Activated CD8-positive, alpha-beta memory T cell treated with anti-CD3 and anti-CD28 coated beads, Interleukin-2, amount 10 ng/mL, durations not matched to agents 7 days and 5 days (primary cell): ENCODE measurements at regions not wholly inside any gene's neighbourhood (a gene's known extent, or its start where the extent isn't known, plus 50 kb on each side); places are given as distances from the start of the nearest gene placed in this dataset.

ENCODE experiments used
- ATAC-seq: fragments of 150-1000 bp; cut with Tn5 transposase; one replicate; pipeline ENCODE4 v1.10.0; 2021; ENCODE audit warnings: moderate library complexity
- CTCF ChIA-PET: fragments of 350-600 bp; sonication (Branson Sonifier 250); formaldehyde crosslinking; loops from one replicate; lab custom pipeline; 2021; ENCODE audit warnings: antibody characterized with exemption; lab: Charles Lee
- DNase-seq: peaks from one replicate; pipeline ENCODE4 v3.0.0-alpha.2; 2020
- H3K27ac Mint-ChIP-seq: one replicate; pipeline ENCODE4 v1.8.0; 2021; ENCODE audit warnings: mild to moderate bottlenecking, mixed read lengths
- H3K27me3 Mint-ChIP-seq: one replicate; pipeline ENCODE4 v1.8.0; 2021; ENCODE audit warnings: mixed read lengths
- H3K36me3 Mint-ChIP-seq: one replicate; pipeline ENCODE4 v1.8.0; 2021; ENCODE audit warnings: mild to moderate bottlenecking, mixed read lengths
- H3K4me1 Mint-ChIP-seq: one replicate; pipeline ENCODE4 v1.8.0; 2021; ENCODE audit warnings: mixed read lengths
- H3K4me3 Mint-ChIP-seq: one replicate; pipeline ENCODE4 v1.8.0; 2021; ENCODE audit warnings: mild to moderate bottlenecking, moderate library complexity, mixed read lengths
- H3K9me3 Mint-ChIP-seq: one replicate; pipeline ENCODE4 v1.8.0; 2022; ENCODE audit warnings: low read depth, mixed read lengths

- CTCF ChIA-PET = no interaction called here
- Mint-ChIP-seq H3K27me3 (no peaks in the 10 kb centered on the region), H3K36me3 (no peaks in the 10 kb centered on the region), H3K27ac (no peak overlapping the region), H3K9me3 (no peaks in the 10 kb centered on the region), H3K4me3 (no peak overlapping the region), H3K4me1 (no peaks in the 10 kb centered on the region)
- no peak for ATAC-seq
- no peak for DNase-seq
Observed at GRCh38 chr11:31902706-31903105, 91.6 kb upstream of the PAX6 start.

DNA sequence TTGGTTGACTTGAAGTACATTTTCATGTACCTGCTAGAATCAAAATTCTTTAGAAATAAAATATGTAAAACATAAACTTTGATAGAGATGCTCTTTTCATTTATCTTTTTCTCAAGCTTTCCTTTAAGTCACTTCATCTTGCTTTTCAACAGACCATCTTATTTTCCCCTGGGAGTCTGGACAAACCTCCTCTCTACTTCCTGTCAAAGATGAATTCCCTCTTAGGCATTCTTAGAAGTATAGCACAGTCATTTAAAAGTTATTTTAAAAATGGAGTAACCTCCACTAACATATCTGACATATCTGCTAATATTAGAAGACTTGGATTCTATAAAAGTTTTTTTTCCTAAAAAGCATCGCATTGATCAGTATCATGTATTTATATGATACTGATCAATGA lies 84.8 kb upstream of the PAX6 start:
- Mint-ChIP-seq H3K4me1 (no peaks in the 10 kb centered on the region), H3K27me3 (no peaks in the 10 kb centered on the region), H3K27ac (no peak overlapping the region), H3K36me3 (no peaks in the 10 kb centered on the region), H3K4me3 (no peak overlapping the region), H3K9me3 (no peaks in the 10 kb centered on the region)
- DNase-seq (no peak), ATAC-seq (no peak)
- CTCF ChIA-PET = no interaction called here

DNA sequence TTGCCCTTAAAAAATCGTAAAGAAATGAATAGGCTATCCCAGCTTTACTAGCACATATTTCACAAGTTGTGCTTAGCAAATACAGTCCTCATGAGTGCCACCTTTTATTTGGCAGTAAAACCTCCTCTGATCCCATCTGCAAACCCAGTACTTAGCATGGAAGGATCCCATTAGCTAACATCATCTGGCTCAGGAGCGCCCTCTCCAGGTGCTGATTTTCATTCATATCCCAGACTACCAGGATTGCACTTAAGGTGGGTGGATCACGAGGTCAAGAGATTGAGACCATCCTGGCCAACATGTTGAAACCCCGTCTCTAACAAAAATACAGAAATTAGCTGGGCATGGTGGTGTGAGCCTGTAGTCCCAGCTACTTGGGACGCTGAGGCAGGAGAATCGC lies 76.1 kb upstream of the PAX6 start:
- H3K4me1 Mint-ChIP-seq = no peaks in the 10 kb centered on the region

GRCh38 chr11:31884080-31884479 lies 73.0 kb upstream of the PAX6 start:
- DNase-seq = no peak
- Mint-ChIP-seq H3K27ac (no peak overlapping the region), H3K36me3 (no peaks in the 10 kb centered on the region), H3K27me3 (no peaks in the 10 kb centered on the region), H3K9me3 (no peaks in the 10 kb centered on the region), H3K4me1 (no peaks in the 10 kb centered on the region), H3K4me3 (no peak overlapping the region)
- no peak for ATAC-seq
- CTCF ChIA-PET = no interaction called here

More for the DNA sequence above, 76.1 kb upstream of the PAX6 start:
- Mint-ChIP-seq H3K36me3 (no peaks in the 10 kb centered on the region), H3K27ac (no peak overlapping the region), H3K9me3 (no peaks in the 10 kb centered on the region), H3K4me3 (no peak overlapping the region), H3K27me3 (no peaks in the 10 kb centered on the region)
- ATAC-seq (no peak), DNase-seq (no peak)
- CTCF ChIA-PET = interaction anchor here (1.0 kb wide), 1 partner anchor 16 kb away, joined by 3 read pairs; no protein-coding TSS in a partner anchor

DNA sequence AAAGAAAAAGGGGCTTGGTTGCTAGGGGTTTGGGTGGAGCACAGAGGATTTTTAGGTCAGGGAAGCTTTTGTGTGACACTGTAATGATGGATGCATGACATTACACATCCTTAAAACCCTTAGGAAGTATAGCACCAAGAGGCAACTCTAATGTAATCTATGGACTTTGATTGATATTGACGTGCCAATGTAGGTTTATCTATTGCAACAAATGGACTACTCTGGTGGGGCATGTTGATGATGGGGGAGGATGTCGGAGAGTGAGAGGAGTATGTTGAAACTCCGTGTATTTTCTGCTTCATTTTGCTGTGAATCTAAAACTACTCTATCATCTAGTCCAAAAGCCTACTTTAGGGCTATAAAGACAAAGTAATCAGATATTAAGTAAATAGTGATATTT lies 72.3 kb upstream of the PAX6 start:
- DNase-seq = no peak
- no peaks in the 10 kb centered on the region for H3K36me3 Mint-ChIP-seq
- CTCF ChIA-PET = no interaction called here

GRCh38 chr11:31882951-31883392 lies 71.8 kb upstream of the PAX6 start:
- no peak for DNase-seq
- Mint-ChIP-seq H3K4me3 (no peak overlapping the region), H3K9me3 (no peaks in the 10 kb centered on the region), H3K27me3 (no peaks in the 10 kb centered on the region), H3K4me1 (no peaks in the 10 kb centered on the region), H3K27ac (no peak overlapping the region), H3K36me3 (no peaks in the 10 kb centered on the region)
- CTCF ChIA-PET = no interaction called here
- ATAC-seq = no peak

More for the DNA sequence above, 72.3 kb upstream of the PAX6 start:
- no peaks in the 10 kb centered on the region for H3K9me3 Mint-ChIP-seq
- no peak overlapping the region for H3K27ac Mint-ChIP-seq
- no peak for ATAC-seq
- no peak overlapping the region for H3K4me3 Mint-ChIP-seq
- H3K4me1 Mint-ChIP-seq = no peaks in the 10 kb centered on the region
- no peaks in the 10 kb centered on the region for H3K27me3 Mint-ChIP-seq

GRCh38 chr11:31881825-31882224 lies 70.7 kb upstream of the PAX6 start:
- Mint-ChIP-seq H3K9me3 (no peaks in the 10 kb centered on the region), H3K4me3 (no peak overlapping the region), H3K27ac (no peak overlapping the region), H3K4me1 (no peaks in the 10 kb centered on the region), H3K27me3 (peaks cover 3% of the 10 kb centered on the region), H3K36me3 (no peaks in the 10 kb centered on the region)
- DNase-seq (no peak), ATAC-seq (no peak)
- CTCF ChIA-PET = no interaction called here

DNA sequence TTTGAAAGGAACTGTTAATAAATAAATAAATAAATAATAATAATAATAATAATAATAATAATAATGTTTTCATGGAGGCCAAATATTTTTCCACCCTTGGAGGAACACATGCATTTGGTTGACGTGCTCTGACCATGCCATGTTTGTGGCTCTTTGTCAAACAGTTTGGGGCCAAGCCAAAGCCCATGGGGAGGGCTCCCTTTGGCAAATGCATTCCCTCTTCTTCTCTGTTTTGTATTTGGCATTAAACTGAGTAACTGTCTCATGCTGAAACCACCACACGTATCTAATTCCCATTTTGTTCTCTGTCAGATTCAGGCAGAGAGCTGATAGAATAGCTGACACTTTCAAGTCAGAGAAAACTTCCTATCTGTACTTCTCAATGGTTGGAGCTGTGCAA lies 68.6 kb upstream of the PAX6 start:
- no peaks in the 10 kb centered on the region for H3K36me3 Mint-ChIP-seq
- H3K4me1 Mint-ChIP-seq = no peaks in the 10 kb centered on the region
- peaks cover 11% of the 10 kb centered on the region for H3K27me3 Mint-ChIP-seq
- ATAC-seq (no peak), DNase-seq (no peak)
- no peak overlapping the region for H3K27ac Mint-ChIP-seq
- H3K9me3 Mint-ChIP-seq = no peaks in the 10 kb centered on the region
- CTCF ChIA-PET = no interaction called here
- no peak overlapping the region for H3K4me3 Mint-ChIP-seq

DNA sequence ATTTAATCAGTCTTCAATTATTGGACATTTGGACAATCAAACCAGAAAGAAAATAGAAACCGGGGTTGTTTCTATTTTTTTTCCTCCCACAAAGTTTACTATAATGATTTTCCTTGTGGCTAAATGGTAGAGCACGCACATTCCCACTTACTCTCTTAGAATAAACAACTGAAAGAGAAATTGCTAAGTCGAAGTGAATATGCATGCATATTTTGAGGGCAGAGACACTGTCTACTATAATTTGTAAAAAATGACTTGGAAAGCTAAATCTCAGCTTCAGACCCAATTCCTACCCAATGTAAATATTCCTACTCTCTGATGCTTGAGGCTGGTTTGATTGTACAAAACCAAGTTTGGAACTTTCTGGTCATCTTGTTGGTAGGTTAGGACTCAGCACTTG lies 66.7 kb upstream of the PAX6 start:
- no peaks in the 10 kb centered on the region for H3K36me3 Mint-ChIP-seq
- DNase-seq = no peak
- CTCF ChIA-PET = no interaction called here
- no peak overlapping the region for H3K4me3 Mint-ChIP-seq
- no peaks in the 10 kb centered on the region for H3K4me1 Mint-ChIP-seq
- no peak overlapping the region for H3K27ac Mint-ChIP-seq
- peaks cover 22% of the 10 kb centered on the region for H3K27me3 Mint-ChIP-seq
- ATAC-seq = no peak
- H3K9me3 Mint-ChIP-seq = no peaks in the 10 kb centered on the region

GRCh38 chr11:31877083-31877482 lies 66.0 kb upstream of the PAX6 start:
- no peak for ATAC-seq
- no peaks in the 10 kb centered on the region for H3K4me1 Mint-ChIP-seq
- DNase-seq = no peak
- no peak overlapping the region for H3K27ac Mint-ChIP-seq
- no peaks in the 10 kb centered on the region for H3K9me3 Mint-ChIP-seq
- peaks cover 25% of the 10 kb centered on the region for H3K27me3 Mint-ChIP-seq
- no peak overlapping the region for H3K4me3 Mint-ChIP-seq
- no peaks in the 10 kb centered on the region for H3K36me3 Mint-ChIP-seq
- CTCF ChIA-PET = no interaction called here

- Mint-ChIP-seq H3K36me3 (no peaks in the 10 kb centered on the region), H3K27ac (no peak overlapping the region), H3K9me3 (no peaks in the 10 kb centered on the region), H3K27me3 (peaks cover 25% of the 10 kb centered on the region), H3K4me1 (no peaks in the 10 kb centered on the region), H3K4me3 (no peak overlapping the region)
- DNase-seq = no peak
- CTCF ChIA-PET = interaction anchor here (1.0 kb wide), 1 partner anchor 478 kb away, joined by 3 read pairs; no protein-coding TSS in a partner anchor
- no peak for ATAC-seq
Observed at GRCh38 chr11:31875866-31876560, 64.9 kb upstream of the PAX6 start.

DNA sequence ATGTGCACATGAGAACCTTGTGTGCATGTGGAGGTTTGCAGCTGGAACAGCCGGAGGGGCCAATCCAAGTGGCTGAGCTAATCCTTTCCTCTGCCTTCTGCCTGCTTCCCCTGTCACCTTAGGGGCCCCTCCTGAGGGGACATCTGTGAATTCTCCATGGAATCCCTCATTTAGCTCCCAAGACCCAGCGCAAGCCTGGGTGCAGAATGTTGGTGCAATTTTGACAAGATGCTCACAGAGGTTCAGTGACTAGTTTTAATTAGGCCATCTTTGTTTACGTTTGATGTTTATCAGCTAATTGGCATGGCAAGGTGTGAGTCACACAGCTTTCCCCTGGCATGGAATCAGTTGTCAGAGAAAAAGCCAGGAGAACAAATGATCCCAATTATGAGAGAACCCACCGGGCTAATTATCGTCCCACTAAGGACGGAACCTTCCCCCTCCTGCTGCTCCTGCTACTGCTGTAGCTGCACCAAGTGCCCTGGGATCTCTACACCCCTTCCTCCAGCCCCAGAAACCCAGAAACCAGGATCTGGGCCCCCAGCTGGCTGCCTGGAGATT lies 63.6 kb upstream of the PAX6 start:
- ATAC-seq (no peak), DNase-seq (no peak)
- Mint-ChIP-seq H3K4me3 (no peak overlapping the region), H3K9me3 (no peaks in the 10 kb centered on the region), H3K36me3 (no peaks in the 10 kb centered on the region), H3K27me3 (peaks cover 29% of the 10 kb centered on the region), H3K27ac (no peak overlapping the region), H3K4me1 (no peaks in the 10 kb centered on the region)
- CTCF ChIA-PET = no interaction called here

GRCh38 chr11:31873124-31873523 lies 62.0 kb upstream of the PAX6 start:
- DNase-seq (no peak), ATAC-seq (no peak)
- no peaks in the 10 kb centered on the region for H3K9me3 Mint-ChIP-seq
- H3K27ac Mint-ChIP-seq = no peak overlapping the region
- H3K4me1 Mint-ChIP-seq = no peaks in the 10 kb centered on the region
- H3K27me3 Mint-ChIP-seq = peaks cover 33% of the 10 kb centered on the region
- H3K4me3 Mint-ChIP-seq = no peak overlapping the region
- CTCF ChIA-PET = no interaction called here
- H3K36me3 Mint-ChIP-seq = no peaks in the 10 kb centered on the region

- H3K36me3 Mint-ChIP-seq = no peaks in the 10 kb centered on the region
- CTCF ChIA-PET = interaction anchor here (1.4 to 2.9 kb wide), 2 partner anchors 28 to 475 kb away, joined by 3 to 9 read pairs; no protein-coding TSS in a partner anchor
- H3K4me3 Mint-ChIP-seq = no peak overlapping the region
- H3K27ac Mint-ChIP-seq = no peak overlapping the region
- H3K4me1 Mint-ChIP-seq = no peaks in the 10 kb centered on the region
- no peaks in the 10 kb centered on the region for H3K9me3 Mint-ChIP-seq
- no peak for DNase-seq
- ATAC-seq = no peak
- H3K27me3 Mint-ChIP-seq = peaks cover 31% of the 10 kb centered on the region
Observed at GRCh38 chr11:31872076-31872443, 60.9 kb upstream of the PAX6 start.
